HCT116 (cell line): ENCODE measurements at regions not wholly inside any gene's neighbourhood (a gene's known extent, or its start where the extent isn't known, plus 50 kb on each side); places are given as distances from the start of the nearest gene placed in this dataset.

Experiments
- CBX3 ChIP-seq: IDR thresholded peaks from 2 replicates; pipeline ENCODE4 v1.6.1; 2012; ENCODE audit warnings: low read depth
- CTCF ChIP-seq, 3 experiments: fragments of 200-600 bp in 1 of 3; sonication (generic) in 1 of 3; IDR thresholded peaks in 2 of 3; conservative IDR thresholded peaks in 1 of 3; 2 replicates each; pipeline ENCODE4 v1.5.1; 2012 to 2017; ENCODE audit warnings: low read depth in 2 of 3, low read length in 2 of 3, antibody characterized with exemption in 1 of 3, borderline replicate concordance in 1 of 3, control low read depth in 1 of 3, mild to moderate bottlenecking in 1 of 3, mixed read lengths in 1 of 3, mixed run types in 1 of 3, moderate library complexity in 1 of 3; ENCODE audit not compliant: insufficient read depth in 1 of 3
- EZH2phosphoT487 ChIP-seq: fragments of 200-600 bp; IDR thresholded peaks from 2 replicates; pipeline ENCODE4 v1.6.1; 2018; ENCODE audit warnings: antibody characterized with exemption, borderline replicate concordance
- FOSL1 ChIP-seq: IDR thresholded peaks from 2 replicates; pipeline ENCODE4 v1.6.1; 2012; ENCODE audit warnings: low read depth
- JUND ChIP-seq: IDR thresholded peaks from 2 replicates; pipeline ENCODE4 v1.6.1; 2012
- POLR2A ChIP-seq: IDR thresholded peaks from 2 replicates; pipeline ENCODE4 v1.7.0; 2011; ENCODE audit warnings: borderline replicate concordance; ENCODE audit not compliant: insufficient read depth, insufficient read length; ENCODE audit errors: extremely low read depth
- SIN3A ChIP-seq: IDR thresholded peaks from 2 replicates; pipeline ENCODE4 v1.6.1; 2012; ENCODE audit warnings: low read depth
- TCF7L2 ChIP-seq: IDR thresholded peaks from 2 replicates; pipeline ENCODE4 v1.7.0; 2011; ENCODE audit warnings: borderline replicate concordance, inconsistent platforms; ENCODE audit not compliant: insufficient read depth, insufficient read length; ENCODE audit errors: extremely low read depth
- ZFX ChIP-seq: fragments of 450-650 bp; IDR thresholded peaks from 2 replicates; pipeline ENCODE4 v1.6.1; 2017
- ZNF274 ChIP-seq: fragments of 200-500 bp; sonication (Bioruptor generic); IDR thresholded peaks from 2 replicates; pipeline ENCODE4 v1.6.1; 2014; ENCODE audit warnings: mild to moderate bottlenecking, low read depth, low read length, inconsistent platforms
- TF ChIP-seq, protein P1 (sequence below): IDR thresholded peaks from 2 replicates; pipeline ENCODE4 v1.6.1; 2012

DNA sequence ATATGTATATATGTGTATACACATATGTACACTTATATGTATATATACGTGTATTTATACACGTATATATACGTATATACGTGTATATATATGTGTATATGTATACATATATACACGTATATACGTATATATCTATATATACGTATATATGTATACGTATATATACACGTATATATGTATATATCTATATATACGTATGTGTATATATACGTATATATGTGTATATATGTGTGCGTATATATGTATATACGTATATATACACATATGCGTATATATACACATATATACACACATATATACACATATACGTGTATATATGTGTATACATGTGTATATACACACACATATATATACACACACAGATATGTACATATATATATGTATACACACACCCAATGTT lies 348.0 kb upstream of the LCORL start:
- no peak for TF ChIP-seq EZH2phosphoT487
- TF ChIP-seq, protein P1, sequence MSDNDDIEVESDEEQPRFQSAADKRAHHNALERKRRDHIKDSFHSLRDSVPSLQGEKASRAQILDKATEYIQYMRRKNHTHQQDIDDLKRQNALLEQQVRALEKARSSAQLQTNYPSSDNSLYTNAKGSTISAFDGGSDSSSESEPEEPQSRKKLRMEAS = no peak
- no peak for TF ChIP-seq ZNF274
- no peak for TF ChIP-seq CTCF (IDR thresholded peaks at IDR 0.05 in 2 of 3, conservative IDR thresholded peaks at IDR 0.05 in 1 of 3; ENCODE audit: borderline replicate concordance in 1 of 3, insufficient read depth in 1 of 3, low read depth in 2 of 3, low read length in 2 of 3)
- TF ChIP-seq TCF7L2 = no peak
- TF ChIP-seq POLR2A = no peak
- no peak for TF ChIP-seq SIN3A
- TF ChIP-seq JUND = no peak
- TF ChIP-seq CBX3 = no peak
- TF ChIP-seq ZFX = no peak
- no peak for TF ChIP-seq FOSL1
